GM23338 (cell line): ENCODE measurements at regions not wholly inside any gene's neighbourhood (a gene's known extent, or its start where the extent isn't known, plus 50 kb on each side); places are given as distances from the start of the nearest gene placed in this dataset.

Experiments used
- ATAC-seq: fragments of 200-7000 bp; cut with Tn5 transposase; 3 replicates; pipeline ENCODE4 v1.9.1; 2020
- DNase-seq: peaks from one replicate; pipeline ENCODE4 v3.0.0-alpha.2; 2015; ENCODE audit warnings: low spot score
- H2AFZ ChIP-seq: fragments of 200-600 bp; sonication (generic); 2 replicates; pipeline ENCODE4 v1.8.0; 2016; ENCODE audit warnings: antibody characterized with exemption, mild to moderate bottlenecking, moderate library complexity
- H3F3A ChIP-seq: fragments of 200-600 bp; sonication (generic); replicated peaks from 2 replicates; pipeline ENCODE4 v1.8.0; 2017; ENCODE audit warnings: antibody characterized with exemption, mixed run types, low read depth
- H3K27ac ChIP-seq: fragments of 200-600 bp; sonication (generic); 2 replicates; pipeline ENCODE4 v1.6.1; 2016; ENCODE audit warnings: low read depth
- H3K27me3 ChIP-seq: fragments of 200-600 bp; sonication (generic); 2 replicates; pipeline ENCODE4 v1.8.0; 2016; ENCODE audit warnings: mild to moderate bottlenecking, mixed run types, moderate library complexity; ENCODE audit not compliant: insufficient read depth
- H3K36me3 ChIP-seq: fragments of 200-600 bp; sonication (generic); 2 replicates; pipeline ENCODE4 v1.8.0; 2016; ENCODE audit warnings: mild to moderate bottlenecking; ENCODE audit not compliant: insufficient read depth
- H3K4me1 ChIP-seq: fragments of 200-600 bp; sonication (generic); 2 replicates; pipeline ENCODE4 v1.8.0; 2016; ENCODE audit warnings: mild to moderate bottlenecking, moderate library complexity; ENCODE audit not compliant: insufficient read depth
- H3K4me2 ChIP-seq: fragments of 200-600 bp; sonication (generic); 2 replicates; pipeline ENCODE4 v1.7.1; 2017; ENCODE audit warnings: mixed run types
- H3K4me3 ChIP-seq: fragments of 200-600 bp; sonication (generic); 2 replicates; pipeline ENCODE4 v1.6.1; 2016; ENCODE audit warnings: mixed run types
- H3K79me2 ChIP-seq: fragments of 200-600 bp; sonication (generic); replicated peaks from 2 replicates; pipeline ENCODE4 v1.8.0; 2017; ENCODE audit warnings: mild to moderate bottlenecking; ENCODE audit not compliant: insufficient read depth
- H3K9me2 ChIP-seq: fragments of 200-600 bp; sonication (generic); 2 replicates; pipeline ENCODE4 v1.8.0; 2017; ENCODE audit not compliant: insufficient read depth
- H4K20me1 ChIP-seq: fragments of 200-600 bp; sonication (generic); replicated peaks from 2 replicates; pipeline ENCODE4 v1.8.0; 2017; ENCODE audit warnings: mild to moderate bottlenecking; ENCODE audit not compliant: insufficient read depth
- H3K27ac Mint-ChIP-seq: 2 replicates; pipeline ENCODE4 v1.8.0; 2020; ENCODE audit warnings: inconsistent platforms, mild to moderate bottlenecking, moderate library complexity, mixed read lengths
- H3K27me3 Mint-ChIP-seq: 3 replicates; pipeline ENCODE4 v1.8.0; 2022; ENCODE audit warnings: low read depth, mild to moderate bottlenecking, moderate library complexity, mixed read lengths, inconsistent platforms; ENCODE audit not compliant: insufficient read depth, poor library complexity
- H3K36me3 Mint-ChIP-seq: 3 replicates; pipeline ENCODE4 v1.8.0; 2021; ENCODE audit warnings: low read depth, mild to moderate bottlenecking, inconsistent platforms, moderate library complexity, mixed read lengths
- H3K4me1 Mint-ChIP-seq: 3 replicates; pipeline ENCODE4 v1.8.0; 2020; ENCODE audit warnings: mild to moderate bottlenecking, inconsistent platforms, mixed read lengths
- H3K4me3 Mint-ChIP-seq: 3 replicates; pipeline ENCODE4 v1.8.0; 2021; ENCODE audit warnings: moderate library complexity, mild to moderate bottlenecking, inconsistent platforms, mixed read lengths
- H3K9me3 Mint-ChIP-seq: 3 replicates; pipeline ENCODE4 v1.8.0; 2020; ENCODE audit warnings: moderate library complexity, mild to moderate bottlenecking, inconsistent platforms, mixed read lengths
- CREB1 ChIP-seq: fragments of 250-450 bp; sonication (Bioruptor Pico); IDR thresholded peaks from 2 replicates; pipeline ENCODE4 v1.5.0; 2020; ENCODE audit warnings: low read depth, mild to moderate bottlenecking, moderate library complexity
- EZH2phosphoT487 ChIP-seq: fragments of 200-600 bp; sonication (generic); IDR thresholded peaks from one replicate; pipeline ENCODE4 v1.8.1; 2018; ENCODE audit warnings: antibody characterized with exemption; ENCODE audit not compliant: unreplicated experiment
- STAT1 ChIP-seq: IDR thresholded peaks from one replicate; pipeline ENCODE4 v1.6.1; 2016; ENCODE audit warnings: antibody characterized with exemption; ENCODE audit not compliant: unreplicated experiment
- ZNF114 ChIP-seq: fragments of 250-450 bp; sonication (Bioruptor Pico); IDR thresholded peaks from 2 replicates; pipeline ENCODE4 v1.5.0; 2020; ENCODE audit warnings: mild to moderate bottlenecking, moderate library complexity
- ZNF331 ChIP-seq: fragments of 250-450 bp; sonication (Bioruptor Pico); IDR thresholded peaks from 2 replicates; pipeline ENCODE4 v1.5.0; 2020; ENCODE audit warnings: low read depth, mild to moderate bottlenecking, moderate library complexity
- ZNF462 ChIP-seq: fragments of 250-450 bp; sonication (Bioruptor Pico); IDR thresholded peaks from 2 replicates; pipeline ENCODE4 v1.5.0; 2020; ENCODE audit warnings: mild to moderate bottlenecking, moderate library complexity
- TF ChIP-seq, protein P1 (sequence below), 2 experiments: fragments of 200-600 bp in 1 of 2; sonication (generic) in 1 of 2; conservative IDR thresholded peaks; 2 replicates each; pipeline versions ENCODE4 v1.5.1 to v1.6.1; 2016 to 2017; ENCODE audit warnings: antibody characterized with exemption in 2 of 2, low read depth in 2 of 2, mild to moderate bottlenecking in 2 of 2, moderate library complexity in 1 of 2

DNA sequence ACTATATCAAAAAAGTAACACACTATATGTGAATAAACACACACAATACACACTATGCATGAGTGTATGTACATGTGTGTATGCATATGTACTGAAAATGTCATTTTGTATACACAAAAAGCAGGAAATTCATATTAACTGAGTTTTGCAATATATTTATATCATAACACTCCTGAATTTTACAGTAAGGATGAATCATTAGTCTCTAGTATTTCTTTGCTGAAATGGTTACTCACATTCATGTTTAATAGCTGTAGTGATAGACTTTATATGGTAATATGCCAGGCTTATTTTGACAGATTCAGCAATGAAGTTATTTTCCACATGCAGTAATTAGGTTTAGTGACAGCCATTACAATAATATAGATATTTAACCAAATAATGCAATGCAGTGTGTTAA, 1216.2 kb upstream of the CITED2 start (continued):
- TF ChIP-seq ZNF462 (CRISPR knock-in tag) (no peak), ZNF114 (no peak)

DNA sequence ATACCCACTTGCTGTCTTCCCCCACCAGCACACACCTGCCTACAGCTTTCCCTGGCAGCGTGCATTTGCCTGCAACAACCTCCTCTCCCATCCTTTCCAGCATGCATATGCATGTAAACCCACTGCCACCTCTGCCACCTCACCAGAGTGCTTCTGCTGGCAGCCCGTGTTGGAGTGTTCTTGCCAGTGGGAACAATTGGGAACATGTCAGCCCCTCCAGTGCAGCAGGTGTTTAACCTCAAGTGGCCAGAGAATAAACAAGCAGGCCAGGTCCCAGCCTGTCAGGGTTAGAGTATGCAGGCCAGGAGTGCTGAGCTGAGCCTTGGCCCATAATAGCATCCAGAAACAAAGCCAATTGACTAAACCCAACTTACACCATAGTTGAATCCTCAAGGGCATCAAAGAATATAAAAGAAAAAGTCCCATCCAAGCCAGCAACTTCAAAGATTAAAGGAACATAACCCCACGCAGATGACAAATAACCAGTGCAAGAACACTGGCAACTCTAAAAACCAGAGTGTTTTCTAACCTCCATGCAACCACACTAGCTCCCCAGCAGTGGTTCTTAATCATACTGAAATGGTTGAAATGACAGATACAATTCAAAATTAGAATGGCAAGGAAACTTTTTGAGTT, 1212.1 kb upstream of the CITED2 start:
- no peaks in the 10 kb centered on the region for H3K36me3 ChIP-seq
- Mint-ChIP-seq H3K27ac (no peak overlapping the region), H3K4me1 (no peaks in the 10 kb centered on the region), H3K4me3 (no peak overlapping the region), H3K36me3 (no peaks in the 10 kb centered on the region), H3K27me3 (no peaks in the 10 kb centered on the region), H3K9me3 (peaks cover 3% of the 10 kb centered on the region; the same call in 1 of the 3 replicates)
- H3K79me2 ChIP-seq: no peaks in the 10 kb centered on the region
- no peaks in the 10 kb centered on the region for H3K4me1 ChIP-seq
- H3K4me3 ChIP-seq: no peak overlapping the region
- DNase-seq: no peak
- ATAC-seq: no peak
- H4K20me1 ChIP-seq: no peaks in the 10 kb centered on the region
- TF ChIP-seq, protein P1, sequence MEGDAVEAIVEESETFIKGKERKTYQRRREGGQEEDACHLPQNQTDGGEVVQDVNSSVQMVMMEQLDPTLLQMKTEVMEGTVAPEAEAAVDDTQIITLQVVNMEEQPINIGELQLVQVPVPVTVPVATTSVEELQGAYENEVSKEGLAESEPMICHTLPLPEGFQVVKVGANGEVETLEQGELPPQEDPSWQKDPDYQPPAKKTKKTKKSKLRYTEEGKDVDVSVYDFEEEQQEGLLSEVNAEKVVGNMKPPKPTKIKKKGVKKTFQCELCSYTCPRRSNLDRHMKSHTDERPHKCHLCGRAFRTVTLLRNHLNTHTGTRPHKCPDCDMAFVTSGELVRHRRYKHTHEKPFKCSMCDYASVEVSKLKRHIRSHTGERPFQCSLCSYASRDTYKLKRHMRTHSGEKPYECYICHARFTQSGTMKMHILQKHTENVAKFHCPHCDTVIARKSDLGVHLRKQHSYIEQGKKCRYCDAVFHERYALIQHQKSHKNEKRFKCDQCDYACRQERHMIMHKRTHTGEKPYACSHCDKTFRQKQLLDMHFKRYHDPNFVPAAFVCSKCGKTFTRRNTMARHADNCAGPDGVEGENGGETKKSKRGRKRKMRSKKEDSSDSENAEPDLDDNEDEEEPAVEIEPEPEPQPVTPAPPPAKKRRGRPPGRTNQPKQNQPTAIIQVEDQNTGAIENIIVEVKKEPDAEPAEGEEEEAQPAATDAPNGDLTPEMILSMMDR (conservative IDR thresholded peaks at IDR 0.05; ENCODE audit: low read depth in 2 of 2): no peak
- TF ChIP-seq STAT1: no peak
- no peak for TF ChIP-seq EZH2phosphoT487
- TF ChIP-seq CREB1 (CRISPR knock-in tag): no peak
- no peak for TF ChIP-seq ZNF331 (CRISPR knock-in tag)
- no peak for TF ChIP-seq ZNF114
- H2AFZ ChIP-seq: no peak overlapping the region
- no peak overlapping the region for H3K4me2 ChIP-seq
- no peaks in the 10 kb centered on the region for H3K9me2 ChIP-seq
- H3K27ac ChIP-seq: no peak overlapping the region
- no peaks in the 10 kb centered on the region for H3K27me3 ChIP-seq
- no peaks in the 10 kb centered on the region for H3F3A ChIP-seq
